ENCODE measurements at regions not wholly inside any gene's neighbourhood (a gene's known extent, or its start where the extent isn't known, plus 50 kb on each side); places are given as distances from the start of the nearest gene placed in this dataset.

- TF ChIP-seq CTCF (IDR thresholded peaks at IDR 0.05): no peak
- TF ChIP-seq EZH2 (IDR thresholded peaks at IDR 0.05): no peak
- no peak for TF ChIP-seq EZH2phosphoT487 (IDR thresholded peaks at IDR 0.05)
These were observed 177.9 kb upstream of the CADM1 start for GRCh38 chr11:115682101-115682500.
